ENCODE measurements at regions not wholly inside any gene's neighbourhood (a gene's known extent, or its start where the extent isn't known, plus 50 kb on each side); places are given as distances from the start of the nearest gene placed in this dataset.

GRCh38 chr2:89763254-89763580 lies 1071.7 kb downstream of the RPIA start:
- H4K5ac ChIP-seq (ENCODE audit: low read depth, low read length): no peak overlapping the region
- H3K9me3 ChIP-seq (ENCODE audit: control insufficient read depth, insufficient read depth, low read length): peaks cover 49% of the 10 kb centered on the region
- intact Hi-C loops (cut with micrococcal nuclease): no loop called here
- H2BK5ac ChIP-seq (ENCODE audit: low read depth, low read length, poor library complexity, severe bottlenecking): no peak overlapping the region
- H2AK9ac ChIP-seq (replicated peaks; ENCODE audit: low read depth, low read length, poor library complexity): no peak overlapping the region
- no peak overlapping the region for H3K23ac ChIP-seq (ENCODE audit: low read depth, low read length)
- H3K18ac ChIP-seq (ENCODE audit: low read depth, low read length): no peak overlapping the region
- H2BK20ac ChIP-seq (ENCODE audit: low read depth, low read length): no peak overlapping the region
- H3K4me3 ChIP-seq (ENCODE audit: insufficient read depth, low read depth, low read length): no peak overlapping the region
- no peak overlapping the region for H2BK15ac ChIP-seq (ENCODE audit: low read depth, low read length)
- H2AFZ ChIP-seq (replicated peaks; ENCODE audit: low read length, poor library complexity): no peak overlapping the region
- H2BK120ac ChIP-seq (ENCODE audit: low read depth, low read length): no peak overlapping the region
- POLR2A ChIA-PET (ENCODE audit: unreplicated experiment): no interaction called here
- H3K9ac ChIP-seq (ENCODE audit: low read depth, low read length): no peak overlapping the region
- no TSS peak for BruUV-seq (replicated peaks)
- dilution Hi-C loops (cut with HindIII; ENCODE audit: low sequenced_read_pairs, unreplicated experiment): no loop called here
- H3K27me3 ChIP-seq (ENCODE audit: control insufficient read depth, insufficient read depth, low read length): no peaks in the 10 kb centered on the region
- CTCF ChIA-PET: no interaction called here
- H4K91ac ChIP-seq (ENCODE audit: insufficient read depth, low read depth, low read length): no peak overlapping the region
- 75% methylated on average over 13 of the region's 17 CpGs; no CpG with 5 or more reads in 1 of the 2 experiments for WGBS, 2 experiments (ENCODE audit: extremely low coverage in 2 of 2, insufficient read length in 1 of 2)
- H3K36me3 ChIP-seq (ENCODE audit: control insufficient read depth, insufficient read depth, low read length): no peaks in the 10 kb centered on the region
- TF ChIP-seq FOS (IDR thresholded peaks at IDR 0.05; ENCODE audit: low read depth, low read length) (no peak), SMC3 (IDR thresholded peaks at IDR 0.05; ENCODE audit: low read depth, low read length) (no peak), CEBPB (IDR thresholded peaks at IDR 0.05; ENCODE audit: low read depth, low read length) (no peak), POLR2A (IDR thresholded peaks at IDR 0.05; ENCODE audit: low read depth, low read length) (no peak), MAZ (IDR thresholded peaks at IDR 0.05; ENCODE audit: borderline replicate concordance, low read depth, low read length) (no peak), MXI1 (IDR thresholded peaks at IDR 0.05; ENCODE audit: borderline replicate concordance, low read depth, low read length) (no peak), NFE2L2 (IDR thresholded peaks at IDR 0.05; ENCODE audit: low read depth, low read length) (no peak), MAFK (IDR thresholded peaks at IDR 0.05; ENCODE audit: low read depth, low read length) (no peak), CTCF (conservative IDR thresholded peaks at IDR 0.05; ENCODE audit: low read depth, low read length) (no peak)
- TF ChIP-seq, protein P1, sequence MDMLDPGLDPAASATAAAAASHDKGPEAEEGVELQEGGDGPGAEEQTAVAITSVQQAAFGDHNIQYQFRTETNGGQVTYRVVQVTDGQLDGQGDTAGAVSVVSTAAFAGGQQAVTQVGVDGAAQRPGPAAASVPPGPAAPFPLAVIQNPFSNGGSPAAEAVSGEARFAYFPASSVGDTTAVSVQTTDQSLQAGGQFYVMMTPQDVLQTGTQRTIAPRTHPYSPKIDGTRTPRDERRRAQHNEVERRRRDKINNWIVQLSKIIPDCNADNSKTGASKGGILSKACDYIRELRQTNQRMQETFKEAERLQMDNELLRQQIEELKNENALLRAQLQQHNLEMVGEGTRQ (IDR thresholded peaks at IDR 0.05; ENCODE audit: low read depth, low read length): no peak
- TF ChIP-seq, protein P2, sequence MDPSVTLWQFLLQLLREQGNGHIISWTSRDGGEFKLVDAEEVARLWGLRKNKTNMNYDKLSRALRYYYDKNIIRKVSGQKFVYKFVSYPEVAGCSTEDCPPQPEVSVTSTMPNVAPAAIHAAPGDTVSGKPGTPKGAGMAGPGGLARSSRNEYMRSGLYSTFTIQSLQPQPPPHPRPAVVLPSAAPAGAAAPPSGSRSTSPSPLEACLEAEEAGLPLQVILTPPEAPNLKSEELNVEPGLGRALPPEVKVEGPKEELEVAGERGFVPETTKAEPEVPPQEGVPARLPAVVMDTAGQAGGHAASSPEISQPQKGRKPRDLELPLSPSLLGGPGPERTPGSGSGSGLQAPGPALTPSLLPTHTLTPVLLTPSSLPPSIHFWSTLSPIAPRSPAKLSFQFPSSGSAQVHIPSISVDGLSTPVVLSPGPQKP (IDR thresholded peaks at IDR 0.05; ENCODE audit: borderline replicate concordance, low read depth, low read length): no peak
- no peak overlapping the region for H3K4ac ChIP-seq (ENCODE audit: low read depth, low read length)
- no peak overlapping the region for H2AK5ac ChIP-seq (ENCODE audit: low read depth, low read length)
- DNase-seq (no peak), ATAC-seq (ENCODE audit: low read depth) (no peak)
- no peak overlapping the region for H3K27ac ChIP-seq (ENCODE audit: insufficient read depth, low read length)
- no peaks in the 10 kb centered on the region for H4K20me1 ChIP-seq (ENCODE audit: insufficient read depth, low read length)
- no peak overlapping the region for H3K56ac ChIP-seq (ENCODE audit: extremely low read depth, insufficient read depth, low read length)
- H3K9me1 ChIP-seq (ENCODE audit: insufficient read depth, low read length): no peaks in the 10 kb centered on the region
- in situ Hi-C loops (cut with MboI; ENCODE audit: low sequenced_read_pairs): no loop called here
- no peak overlapping the region for H3K4me2 ChIP-seq (ENCODE audit: low read depth, low read length)
- no peak overlapping the region for H3K14ac ChIP-seq (replicated peaks; ENCODE audit: low read depth, low read length)
- H3K79me1 ChIP-seq (ENCODE audit: low read depth in 1 of 2, low read length in 2 of 2): no peaks in the 10 kb centered on the region
- H3K4me1 ChIP-seq (ENCODE audit: control insufficient read depth, insufficient read depth, low read length): no peaks in the 10 kb centered on the region
- H4K8ac ChIP-seq (ENCODE audit: low read depth in 2 of 2, low read length in 2 of 2): no peak overlapping the region
